DMS 273 (cell line): ENCODE measurements at regions not wholly inside any gene's neighbourhood (a gene's known extent, or its start where the extent isn't known, plus 50 kb on each side); places are given as distances from the start of the nearest gene placed in this dataset.

Experiments
- DNase-seq: peaks from one replicate; lab custom pipeline; 2025; ENCODE audit not compliant: unreplicated experiment; lab: John Stamatoyannopoulos, UW

DNA sequence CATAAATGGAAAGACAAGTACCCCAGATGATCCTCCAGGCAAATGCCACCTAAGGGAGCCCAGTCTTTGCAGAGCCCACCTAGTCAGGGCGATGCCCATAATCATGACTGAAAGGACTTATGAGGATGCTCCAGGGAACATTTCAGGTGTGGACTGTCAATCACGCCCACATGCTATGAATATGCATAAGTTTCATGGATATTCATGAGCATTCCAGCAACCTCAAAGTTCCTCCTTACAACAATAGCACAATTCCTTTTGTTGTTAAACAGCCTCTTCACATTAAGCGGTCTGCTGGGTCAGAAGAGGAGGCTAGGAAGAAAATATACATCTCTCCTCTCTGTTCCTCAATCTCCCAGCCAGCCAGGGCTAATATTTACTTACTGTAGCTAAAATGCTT is 161.6 kb downstream of the C5orf15 start:
- no peak for DNase-seq

DNA sequence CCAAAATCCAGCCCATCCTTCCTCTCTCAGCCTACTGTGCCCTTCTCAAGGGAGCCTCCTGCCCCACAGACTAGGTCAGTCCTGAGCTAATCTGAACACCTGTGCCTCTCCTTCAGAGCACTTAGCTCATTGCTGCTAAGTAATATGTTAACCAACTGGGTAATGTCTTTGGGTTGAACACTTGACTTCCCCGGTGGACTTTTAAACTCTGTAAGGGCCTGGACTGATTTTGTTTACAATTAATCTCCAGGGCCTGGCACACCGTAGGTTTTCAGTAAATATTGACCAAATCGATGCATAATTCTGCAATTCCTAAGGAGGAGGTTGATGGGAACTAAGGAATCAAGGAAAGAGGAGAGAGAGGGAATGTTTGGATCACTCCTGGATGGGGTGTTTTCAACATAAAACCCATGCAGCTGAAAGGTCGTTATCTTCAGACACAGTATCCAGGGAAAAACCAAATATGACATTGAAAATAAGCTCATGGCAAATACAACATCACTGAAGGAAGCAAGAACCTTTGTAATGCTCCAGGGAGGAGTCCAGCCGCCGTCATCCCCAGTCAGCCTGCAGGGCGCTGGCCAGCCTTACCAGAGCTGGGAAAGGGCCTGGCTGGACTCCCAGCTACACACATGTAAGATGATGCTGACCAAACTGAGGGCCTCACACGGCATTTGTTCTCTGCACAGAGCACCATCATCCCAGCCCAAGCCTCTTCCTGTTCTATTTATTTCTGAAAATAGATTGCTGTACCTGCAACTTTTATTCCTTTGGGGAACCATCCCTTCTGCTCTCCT is 166.3 kb downstream of the C5orf15 start:
- no peak for DNase-seq

DNA sequence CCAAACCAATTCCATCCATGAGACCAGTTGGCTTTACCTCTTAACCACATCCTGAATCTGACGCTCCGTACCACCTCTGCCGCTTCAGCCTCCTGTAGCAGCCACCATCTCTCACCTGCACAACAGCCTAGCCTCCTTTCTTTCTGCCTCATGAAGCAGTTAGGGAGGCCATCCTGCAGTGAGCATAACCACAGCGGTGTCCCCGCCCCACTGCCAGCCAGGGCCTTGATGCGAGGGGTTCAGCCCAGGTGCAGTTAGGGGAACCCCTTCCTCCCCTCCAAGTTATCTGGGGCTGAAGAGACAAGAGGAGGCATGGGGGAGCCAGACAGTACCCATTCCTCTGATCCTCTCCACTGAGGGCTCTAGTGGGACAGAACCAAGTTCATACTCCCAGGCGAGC is 167.0 kb downstream of the C5orf15 start:
- no peak for DNase-seq

DNA sequence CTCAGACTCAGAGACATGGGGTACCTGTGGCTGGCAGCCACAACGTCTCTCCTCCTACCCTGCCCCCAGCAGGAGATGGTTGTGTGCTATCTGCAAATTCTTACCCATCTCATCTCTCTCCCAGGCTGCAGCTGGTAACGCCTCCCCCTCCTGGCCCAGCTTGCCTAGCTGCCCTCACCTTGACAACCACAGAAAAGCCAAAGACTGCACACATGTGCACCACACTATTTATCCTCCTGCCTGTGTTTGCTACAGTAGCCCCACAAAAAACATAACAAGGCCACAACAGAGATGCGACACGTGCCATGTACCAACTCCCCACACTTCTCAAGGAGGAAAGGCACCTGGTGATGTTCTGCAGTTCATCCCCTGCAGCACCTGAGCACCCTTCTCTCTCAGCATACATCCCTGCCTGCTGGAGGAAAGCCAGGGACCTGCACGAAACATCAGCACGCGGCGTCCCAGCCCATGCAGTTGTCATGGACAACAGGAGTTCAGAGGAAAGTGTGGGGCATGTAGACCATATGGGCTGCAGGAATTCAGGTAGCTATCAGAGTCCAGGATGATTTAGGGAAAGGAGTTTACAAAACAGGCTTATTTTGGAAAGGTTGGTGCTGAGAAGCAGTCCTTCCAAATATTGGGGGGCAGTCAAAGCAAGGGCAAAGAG is 168.7 kb downstream of the C5orf15 start:
- peak; percentile 86 for DNase-seq

DNA sequence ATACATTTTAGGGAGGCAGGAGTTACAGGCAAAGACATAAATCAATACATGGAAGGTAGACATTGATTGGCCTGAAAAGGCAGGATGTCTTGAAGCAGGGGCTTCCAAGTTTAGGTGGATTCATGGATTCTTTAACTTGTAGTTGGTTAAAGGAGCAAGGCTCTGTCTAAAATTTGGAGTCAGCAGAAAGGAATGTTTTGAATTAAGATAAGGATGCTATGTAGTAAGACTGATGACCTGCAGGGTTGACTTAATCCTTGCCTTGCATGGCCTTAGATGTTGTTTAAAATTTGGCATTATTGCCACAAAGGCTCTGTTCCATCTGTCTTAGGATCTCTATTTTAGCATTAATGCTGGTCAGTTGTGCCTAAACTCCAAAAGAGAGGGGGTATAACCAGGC is 171.3 kb downstream of the C5orf15 start:
- no peak for DNase-seq

DNA sequence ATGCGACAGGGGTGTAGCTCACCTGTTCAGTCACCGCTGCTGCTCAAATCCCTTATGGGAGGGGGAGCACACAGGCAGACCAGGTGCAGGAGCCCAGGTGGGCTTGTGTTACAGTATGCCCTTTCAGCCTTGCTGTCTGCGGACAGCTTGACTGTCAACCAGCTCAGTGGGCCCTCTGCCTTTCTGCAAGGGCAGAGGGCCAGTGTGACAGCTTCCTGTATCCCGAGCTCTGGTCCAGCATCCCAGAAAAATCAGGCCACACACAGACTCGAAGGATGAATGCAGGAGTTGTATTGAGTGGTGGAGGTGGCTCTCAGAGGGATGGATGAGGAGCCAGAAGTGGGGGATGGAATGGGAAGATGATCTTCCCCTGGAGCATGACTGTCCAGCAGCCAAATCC is 172.2 kb downstream of the C5orf15 start:
- DNase-seq = no peak

DNA sequence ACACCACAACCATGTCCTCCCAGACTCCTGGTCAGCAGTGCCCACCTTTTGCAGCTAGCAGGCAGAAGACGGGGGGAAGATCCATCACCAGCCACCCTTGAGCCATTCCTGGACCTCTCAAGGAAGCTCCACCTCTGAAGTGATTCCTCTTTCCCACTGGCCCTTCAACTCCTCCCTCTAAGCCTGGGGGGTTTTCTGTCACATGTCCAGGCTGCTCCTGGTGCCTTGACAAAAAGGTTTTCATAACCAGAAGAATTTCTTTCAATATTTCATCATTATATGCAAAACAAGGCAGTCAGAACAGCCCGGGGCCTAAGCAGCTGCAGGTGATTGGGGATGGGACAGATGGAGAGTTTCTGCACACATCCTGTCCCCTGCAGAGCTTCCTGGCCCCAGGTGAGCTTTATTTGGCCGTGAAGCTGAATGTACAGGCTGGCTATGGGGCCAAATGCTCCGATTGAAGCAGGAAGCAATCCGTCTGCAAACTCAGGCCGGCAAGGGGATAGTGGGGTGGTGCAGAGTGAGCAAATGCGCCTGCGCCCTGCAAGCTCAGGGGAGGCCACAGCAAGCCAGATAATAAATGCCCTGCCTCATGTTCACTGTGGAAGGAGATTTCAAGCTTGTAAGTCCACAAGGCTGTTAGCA is 173.5 kb downstream of the C5orf15 start:
- no peak for DNase-seq

DNA sequence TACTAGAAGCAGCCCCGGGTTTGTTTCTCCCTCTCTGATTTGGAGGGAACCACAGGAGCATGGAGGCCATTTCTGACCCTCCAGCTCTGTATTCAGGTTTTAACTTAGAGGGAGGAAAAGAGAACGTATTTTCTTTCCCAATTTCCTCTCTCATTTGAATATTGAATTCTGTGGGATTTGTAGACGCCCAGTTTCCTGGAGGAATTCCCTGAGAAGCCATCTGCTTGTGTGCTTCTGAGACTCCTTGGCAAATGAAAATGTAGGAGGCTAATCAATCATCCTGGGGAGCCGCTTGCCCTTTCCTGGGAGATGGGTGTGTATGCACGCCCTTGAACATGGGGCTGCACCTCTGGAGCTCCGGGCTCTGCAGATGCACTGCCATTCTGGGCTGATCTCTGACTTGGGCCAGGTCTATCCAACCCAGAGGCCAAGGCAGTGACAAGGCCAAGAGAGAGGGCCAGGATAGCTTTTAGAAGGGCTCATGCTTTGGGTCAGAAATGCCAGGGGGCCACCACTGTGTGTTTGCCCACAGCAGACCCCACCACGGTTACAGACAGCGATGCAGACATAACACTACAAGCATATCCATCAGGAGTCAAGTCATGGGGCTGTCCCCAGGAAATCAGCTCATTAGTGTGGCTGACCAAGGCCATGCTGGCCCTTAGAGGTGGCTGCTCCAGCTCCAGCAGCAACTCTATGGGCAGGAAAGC is 174.5 kb downstream of the C5orf15 start:
- no peak for DNase-seq

DNA sequence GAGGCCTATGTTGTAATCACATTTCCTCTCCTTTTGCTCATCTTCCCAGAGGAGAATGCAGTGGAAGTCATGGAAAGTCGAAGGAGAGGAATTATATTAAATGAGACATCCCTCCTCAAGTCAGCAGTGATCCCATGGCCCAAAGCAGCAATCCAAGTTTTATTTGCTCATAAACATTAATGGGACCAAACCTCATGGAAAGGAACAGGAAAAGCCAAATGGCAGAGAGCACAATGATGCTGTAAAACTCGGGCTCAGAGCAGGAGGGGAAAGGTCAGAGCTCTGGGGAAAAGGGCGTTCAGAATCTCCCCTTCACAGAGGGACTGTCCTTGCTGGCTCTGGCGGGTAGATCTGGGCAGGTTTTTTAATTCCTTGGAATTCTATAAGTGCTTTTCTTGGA is 175.8 kb downstream of the C5orf15 start:
- no peak for DNase-seq

DNA sequence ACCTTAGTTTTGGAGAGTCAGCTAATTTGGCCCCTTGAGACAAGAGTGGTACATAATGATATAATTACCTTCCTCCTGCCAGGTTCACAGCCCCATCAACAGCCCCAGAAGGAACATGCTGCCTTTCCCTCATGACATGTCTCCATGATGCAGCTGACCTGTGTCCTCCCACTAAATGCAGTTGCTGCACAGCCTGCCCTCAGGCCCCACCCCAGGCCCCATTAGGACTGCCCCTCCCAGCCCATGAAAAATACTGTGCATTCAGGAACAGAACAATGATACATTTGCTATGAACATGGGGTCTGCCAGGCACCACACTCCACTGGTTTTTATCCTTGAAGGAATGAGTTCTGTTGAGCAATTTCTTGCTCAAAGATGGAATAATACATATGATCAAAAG is 176.4 kb downstream of the C5orf15 start:
- DNase-seq = no peak

DNA sequence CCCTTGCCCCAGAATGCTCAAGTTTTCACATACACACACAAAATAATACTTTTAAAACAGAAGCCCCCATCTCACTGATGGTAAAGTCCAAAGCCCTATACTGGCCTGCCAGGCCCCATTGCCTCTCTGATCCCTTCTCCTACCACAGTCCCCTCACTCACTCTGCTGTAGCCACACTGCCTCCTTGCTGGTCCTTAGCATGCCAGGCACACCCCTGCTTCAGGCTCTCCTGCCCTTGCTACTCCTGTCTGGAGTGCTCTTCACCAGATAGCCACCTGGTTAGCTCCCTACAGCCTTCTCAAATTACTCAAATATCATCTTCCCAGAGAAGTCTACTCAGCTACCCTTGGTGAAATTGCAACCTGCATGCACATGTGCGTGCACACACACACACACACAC is 177.5 kb downstream of the C5orf15 start:
- no peak for DNase-seq

DNA sequence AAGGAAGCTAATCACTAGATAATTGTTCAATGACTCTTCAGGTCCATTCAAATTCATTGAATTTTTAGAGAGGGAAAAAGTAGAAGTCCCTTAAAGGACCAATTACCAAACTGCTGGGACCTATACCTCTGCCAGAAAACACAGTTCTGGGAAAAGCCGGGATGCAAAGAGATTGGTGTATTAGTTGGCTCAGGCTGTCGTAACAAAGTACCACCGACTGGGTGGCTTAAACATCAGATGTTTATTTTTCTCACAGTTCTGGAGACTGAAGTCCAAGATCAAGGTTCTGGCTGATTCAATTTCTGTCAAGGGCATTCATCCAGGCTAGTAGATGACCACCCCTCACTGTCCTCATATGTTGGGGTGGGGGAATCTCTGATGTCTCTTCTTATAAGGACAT is 177.1 kb upstream of the FSTL4 start:
- no peak for DNase-seq

DNA sequence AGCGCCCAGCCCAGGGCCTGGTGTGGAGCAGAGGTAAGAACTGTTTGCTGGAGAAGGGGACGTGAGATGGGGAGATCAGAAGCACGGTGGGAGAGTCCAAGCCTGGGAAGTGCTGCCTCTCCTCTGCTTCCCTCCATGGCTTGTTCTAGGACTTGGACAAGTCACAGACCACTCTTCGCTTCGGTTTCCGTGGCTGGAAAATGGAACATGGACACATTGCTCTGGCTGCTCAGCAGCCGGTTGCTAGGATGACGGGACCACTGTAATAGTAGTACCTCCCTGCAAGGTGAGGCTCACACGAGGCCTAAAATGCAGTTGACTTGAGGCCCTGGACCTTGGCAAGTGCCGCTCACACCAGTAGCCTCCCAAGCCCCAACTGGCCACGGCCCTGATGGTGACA is 175.8 kb upstream of the FSTL4 start:
- no peak for DNase-seq

DNA sequence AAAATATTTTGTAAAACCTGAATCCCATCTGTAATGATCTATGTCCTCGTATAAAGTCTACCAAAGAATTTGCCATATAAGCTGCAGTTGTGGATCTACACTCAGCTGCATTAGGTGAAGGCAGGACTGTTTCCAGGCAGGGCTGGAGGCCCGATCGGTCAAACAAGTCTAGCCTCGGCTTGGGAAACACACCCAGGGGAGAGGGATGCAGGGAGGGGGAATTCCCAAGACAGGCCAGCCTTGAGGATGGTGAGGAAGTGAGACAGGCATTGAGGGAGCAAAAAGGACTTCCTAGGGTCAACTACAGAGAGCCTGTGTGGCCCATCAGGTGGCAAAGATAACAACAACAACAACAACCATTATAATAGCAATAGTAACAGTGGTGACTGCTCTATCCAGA is 174.1 kb upstream of the FSTL4 start:
- no peak for DNase-seq

DNA sequence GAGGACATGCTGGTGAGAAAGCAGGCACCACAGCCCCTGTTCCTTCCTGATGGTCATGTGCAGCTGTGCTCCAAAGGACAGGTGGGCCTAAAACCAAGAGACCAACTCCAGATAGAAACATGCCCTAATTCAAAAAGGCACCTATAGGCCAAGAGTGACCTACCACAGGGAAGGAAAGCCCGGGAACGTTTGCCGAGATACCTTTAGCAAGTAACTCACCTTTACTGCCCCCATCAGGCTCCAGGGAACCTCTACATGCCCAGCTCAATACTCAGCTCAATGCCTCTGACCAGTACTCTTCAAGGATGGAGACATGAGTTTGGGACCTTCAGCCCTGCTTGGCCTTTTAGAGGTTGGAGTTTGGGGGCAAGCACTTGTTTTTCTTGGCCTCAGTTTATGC is 172.8 kb upstream of the FSTL4 start:
- DNase-seq = no peak

DNA sequence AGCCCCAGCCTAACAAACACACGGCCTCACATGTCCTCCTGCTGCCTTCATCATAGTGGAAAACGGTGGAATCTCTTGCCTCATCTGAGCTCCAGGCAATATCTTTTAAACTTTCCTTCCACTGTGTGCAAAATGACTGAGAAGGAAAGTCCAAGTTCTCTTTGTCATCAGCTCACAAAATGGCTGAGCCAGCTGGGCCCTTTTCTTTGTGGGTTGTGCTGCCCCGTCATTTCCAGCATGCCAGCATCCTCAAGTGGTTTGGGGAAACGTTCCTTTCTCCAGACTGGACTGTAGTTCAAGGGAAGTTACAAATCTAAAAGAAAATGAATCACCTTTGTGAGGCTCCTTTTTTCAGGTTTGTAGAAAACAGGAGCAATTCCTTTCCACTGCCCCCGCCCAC is 171.1 kb upstream of the FSTL4 start:
- no peak for DNase-seq

DNA sequence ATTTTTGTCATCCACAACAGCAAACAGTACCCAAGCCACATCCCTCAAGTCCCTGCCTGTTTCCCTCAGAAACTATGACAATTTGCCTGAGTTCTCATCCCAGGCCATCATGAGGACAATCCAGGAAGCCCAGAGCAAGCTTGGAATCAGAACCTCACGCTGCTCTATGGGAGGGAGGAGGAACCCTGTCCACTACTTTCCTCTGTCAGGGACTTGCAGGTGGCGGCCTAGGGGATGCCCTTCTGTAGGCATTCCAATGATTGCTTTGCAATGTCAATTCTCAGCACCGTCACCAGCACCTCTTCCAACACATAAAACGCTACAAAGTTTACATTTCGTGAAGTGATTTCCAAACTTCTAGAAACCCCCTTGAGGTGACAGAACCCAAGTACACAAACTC is 170.4 kb upstream of the FSTL4 start:
- DNase-seq = no peak

DNA sequence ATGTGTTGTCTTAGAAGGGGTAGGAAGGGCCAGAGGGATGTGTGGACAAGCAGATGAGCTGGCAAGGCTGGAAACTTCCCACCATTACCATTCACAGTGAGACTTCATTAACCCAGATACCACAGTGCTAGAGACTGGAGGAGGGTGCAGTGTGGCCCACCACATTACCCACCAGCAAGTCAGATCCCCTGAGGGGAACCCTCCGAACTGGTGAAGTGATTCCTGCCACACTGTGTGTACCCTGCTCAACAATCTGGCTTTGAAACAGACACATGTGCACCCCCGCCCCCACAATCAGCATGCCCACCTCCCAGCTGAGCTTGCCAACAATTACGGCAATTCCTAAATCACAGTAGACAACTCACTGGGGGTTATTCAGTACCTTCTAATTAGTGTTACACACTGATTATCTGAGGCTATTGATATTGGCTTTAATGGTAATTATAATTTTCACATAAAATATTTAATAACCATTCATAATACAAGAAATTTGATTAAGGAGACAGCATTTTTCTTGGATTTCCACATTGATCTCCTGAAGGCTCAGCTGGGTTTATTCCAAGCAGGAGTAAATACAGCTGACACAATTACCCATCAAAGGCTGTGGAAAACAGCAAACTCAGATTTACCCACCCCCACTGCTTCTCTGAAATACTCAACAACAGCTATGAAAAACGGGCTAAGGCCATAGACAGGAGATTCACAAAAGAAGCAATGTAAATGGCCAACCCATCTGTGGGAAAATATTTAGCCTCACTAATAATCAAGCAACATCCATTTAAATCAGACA is 169.3 kb upstream of the FSTL4 start:
- no peak for DNase-seq

DNA sequence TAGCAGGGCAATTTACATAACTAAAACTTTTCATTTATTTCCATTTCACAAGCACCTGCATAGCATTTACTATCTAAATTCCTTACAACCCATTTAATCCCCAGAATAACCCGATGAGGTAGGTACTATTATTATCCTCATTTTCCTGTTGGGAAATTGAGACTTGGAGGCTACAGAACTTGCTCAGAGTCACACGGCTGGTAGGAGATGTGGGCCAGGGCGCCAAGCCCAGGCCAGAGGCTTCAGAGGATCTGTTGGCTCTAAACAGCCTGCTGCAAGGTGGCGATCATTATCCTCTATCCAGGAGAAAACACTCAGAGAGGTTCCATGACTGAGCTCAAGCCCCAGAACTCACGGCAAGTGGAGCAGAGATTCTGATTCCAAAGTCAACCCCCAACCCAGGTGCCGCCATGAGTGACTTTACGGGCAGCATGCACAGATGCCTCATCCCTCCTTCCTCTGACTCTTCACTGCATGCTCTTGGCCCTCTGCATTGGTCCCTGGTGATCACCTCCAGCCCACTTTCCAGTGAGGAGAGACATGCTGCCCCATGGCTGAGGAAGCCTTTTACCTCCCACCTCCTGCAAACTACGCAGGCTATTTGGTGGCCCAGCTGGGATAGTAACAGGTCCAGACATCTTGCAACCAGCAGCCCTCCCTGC is 168.4 kb upstream of the FSTL4 start:
- no peak for DNase-seq

DNA sequence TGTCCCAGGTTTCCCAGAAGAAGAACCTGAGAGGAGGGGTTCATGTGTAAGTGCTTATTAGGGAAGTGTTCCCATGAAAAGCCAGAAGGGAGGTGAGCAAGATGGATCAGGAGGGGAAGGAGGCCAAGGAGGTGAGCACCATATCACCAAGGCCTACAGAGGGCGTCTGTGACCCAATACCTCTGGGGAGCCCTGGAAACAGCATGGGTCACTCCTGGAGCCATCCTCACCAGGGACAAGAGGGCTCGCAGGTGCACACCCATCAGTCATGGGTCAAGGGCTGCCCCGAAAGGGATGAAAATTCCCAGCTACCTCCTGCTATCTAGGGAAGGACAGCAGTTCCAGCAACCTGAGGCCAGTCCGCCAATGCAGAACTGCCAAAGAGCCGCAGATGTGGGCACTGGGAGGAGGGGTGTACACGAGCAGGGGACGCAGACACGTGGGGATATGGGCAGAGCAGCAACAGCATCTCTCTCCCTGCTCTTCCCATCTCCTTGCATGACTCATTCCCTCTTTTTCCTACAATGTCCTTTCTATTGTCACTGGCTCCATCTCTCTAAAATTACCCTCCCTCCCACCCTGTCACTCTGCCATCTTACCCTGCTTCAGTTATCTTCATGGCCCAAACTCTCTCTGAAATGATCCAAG is 167.6 kb upstream of the FSTL4 start:
- DNase-seq = no peak
